ENCODE measurements at regions not wholly inside any gene's neighbourhood (a gene's known extent, or its start where the extent isn't known, plus 50 kb on each side); places are given as distances from the start of the nearest gene placed in this dataset.

DNA sequence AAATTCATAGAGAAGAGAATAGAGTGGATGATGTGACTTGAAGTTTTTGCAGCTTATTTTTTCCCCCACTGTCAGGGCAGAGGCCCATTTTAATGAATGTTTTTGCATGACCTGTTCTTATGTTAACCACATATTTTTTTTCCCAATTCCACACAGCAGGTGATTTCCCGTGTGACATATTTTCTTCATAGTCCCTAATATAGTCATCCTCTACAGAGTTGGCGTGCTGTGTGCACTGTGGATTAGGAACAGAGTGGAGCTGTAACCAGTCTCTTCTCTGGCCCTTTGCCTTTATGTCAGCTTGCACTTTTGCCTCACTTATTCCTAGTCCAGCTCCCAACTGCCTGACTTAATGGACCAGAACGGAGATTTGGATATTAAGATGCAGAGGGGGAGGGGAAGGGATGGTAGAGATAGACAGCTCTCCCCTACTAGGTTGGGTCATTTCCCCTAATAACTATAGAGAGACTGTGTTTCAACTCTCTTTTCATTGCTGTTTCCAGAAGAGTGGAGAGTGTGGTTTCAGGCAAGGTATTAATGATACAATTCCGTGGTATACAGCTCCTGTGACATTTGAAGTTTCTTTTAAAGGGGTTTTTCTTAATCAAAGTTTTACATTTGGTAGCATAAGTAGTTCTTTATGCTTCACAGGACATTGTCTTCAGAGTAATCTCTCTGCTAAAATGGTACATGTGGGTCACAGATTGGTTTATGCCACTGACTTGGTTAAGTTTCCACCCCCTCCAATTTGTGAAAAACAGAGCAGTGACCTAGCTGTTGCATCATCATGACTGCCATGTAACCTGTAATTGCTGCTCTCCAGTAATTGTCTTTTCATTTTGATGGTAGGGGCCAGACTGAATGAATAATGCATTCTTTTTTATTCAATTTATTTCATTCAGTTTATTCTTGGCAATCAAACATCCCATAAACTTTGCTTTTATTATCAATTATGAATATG is 161.3 kb downstream of the HAUS1 start:
- Histone ChIP-seq H3K27me3 (replicated peaks; ENCODE audit: insufficient read depth, low read depth, low read length, poor library complexity) (no peaks in the 10 kb centered on the region), H3K36me3 (ENCODE audit: insufficient read depth, low read length, poor library complexity, severe bottlenecking) (peaks cover 4% of the 10 kb centered on the region), H3K4me1 (ENCODE audit: insufficient read depth, low read length, poor library complexity, severe bottlenecking) (peaks cover 37% of the 10 kb centered on the region), H3K9me3 (ENCODE audit: low read depth, low read length, poor library complexity, severe bottlenecking) (no peaks in the 10 kb centered on the region), H3K4me3 (ENCODE audit: low read depth, low read length, poor library complexity, severe bottlenecking) (no peak overlapping the region), H3K27ac (ENCODE audit: low read depth, low read length, poor library complexity, severe bottlenecking) (peak overlapping the region; percentile 90)
- peak; percentile 87 for DNase-seq (ENCODE audit: low spot score)
- intact Hi-C loops (cut with micrococcal nuclease; ENCODE audit: unreplicated experiment) = loop anchor here (5.0 kb wide), 1 partner anchor 93 kb away; a partner anchor contains a TSS
- TF ChIP-seq CTCF (conservative IDR thresholded peaks at IDR 0.05; ENCODE audit: low read depth, low read length) (no peak), EZH2 (IDR thresholded peaks at IDR 0.05; ENCODE audit: borderline replicate concordance, low read depth, low read length, poor library complexity, severe bottlenecking) (no peak)
- POLR2A ChIA-PET (ENCODE audit: low non-redundant PET) = interaction anchor here (0.5 to 0.7 kb wide), 4 partner anchors 9 to 92 kb away, joined by 3 to 4 read pairs (median 3); no protein-coding TSS in a partner anchor
- BruUV-seq (replicated peaks) = TSS peak; percentile 16
- CTCF ChIA-PET = interaction anchor here (1.2 kb wide), 1 partner anchor 393 kb away, joined by 3 read pairs; no protein-coding TSS in a partner anchor

- DNase-seq (ENCODE audit: low spot score) = no peak
- no peaks in the 10 kb centered on the region for H3K27me3 ChIP-seq (replicated peaks; ENCODE audit: insufficient read depth, low read depth, low read length, poor library complexity)
- peaks cover 37% of the 10 kb centered on the region for H3K4me1 ChIP-seq (ENCODE audit: insufficient read depth, low read length, poor library complexity, severe bottlenecking)
- no peaks in the 10 kb centered on the region for H3K9me3 ChIP-seq (ENCODE audit: low read depth, low read length, poor library complexity, severe bottlenecking)
- peak overlapping the region; percentile 90 for H3K27ac ChIP-seq (ENCODE audit: low read depth, low read length, poor library complexity, severe bottlenecking)
- TF ChIP-seq CTCF (conservative IDR thresholded peaks at IDR 0.05; ENCODE audit: low read depth, low read length) (no peak), EZH2 (IDR thresholded peaks at IDR 0.05; ENCODE audit: borderline replicate concordance, low read depth, low read length, poor library complexity, severe bottlenecking) (no peak)
- CTCF ChIA-PET = no interaction called here
- H3K4me3 ChIP-seq (ENCODE audit: low read depth, low read length, poor library complexity, severe bottlenecking) = no peak overlapping the region
- H3K36me3 ChIP-seq (ENCODE audit: insufficient read depth, low read length, poor library complexity, severe bottlenecking) = peaks cover 4% of the 10 kb centered on the region
- intact Hi-C loops (cut with micrococcal nuclease; ENCODE audit: unreplicated experiment) = loop anchor here (5.0 kb wide), 1 partner anchor 94 kb away; a partner anchor contains a TSS
- no TSS peak for BruUV-seq (replicated peaks)
- POLR2A ChIA-PET (ENCODE audit: low non-redundant PET) = no interaction called here
These were observed 162.3 kb downstream of the HAUS1 start for GRCh38 chr18:46266473-46266872.

DNA sequence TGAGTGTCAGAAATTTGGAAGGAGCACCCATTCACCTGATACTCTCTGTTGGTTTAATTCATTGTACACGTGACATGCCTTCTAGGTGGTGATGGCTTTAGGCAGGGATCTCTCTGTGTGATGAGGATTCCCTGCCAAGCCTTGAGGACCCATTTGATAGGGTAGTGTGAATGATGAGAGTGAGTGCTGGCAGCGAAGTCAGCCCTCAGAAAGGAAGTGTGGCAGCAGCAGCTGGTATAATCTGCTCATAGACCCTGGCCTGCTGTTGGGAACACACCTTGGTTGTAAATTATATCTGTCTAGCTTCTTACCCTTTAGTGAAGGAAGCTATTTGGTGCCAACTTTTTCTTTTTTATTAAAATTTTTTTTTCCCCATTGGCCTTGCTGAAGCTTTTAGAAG is 164.5 kb downstream of the HAUS1 start:
- intact Hi-C loops (cut with micrococcal nuclease; ENCODE audit: unreplicated experiment) = loop anchor here (5.0 kb wide), 1 partner anchor 96 kb away; a partner anchor contains a TSS
- POLR2A ChIA-PET (ENCODE audit: low non-redundant PET) = no interaction called here
- no TSS peak for BruUV-seq (replicated peaks)

More for the DNA sequence above, 164.5 kb downstream of the HAUS1 start:
- H3K27ac ChIP-seq (ENCODE audit: low read depth, low read length, poor library complexity, severe bottlenecking) = no peak overlapping the region
- no peaks in the 10 kb centered on the region for H3K9me3 ChIP-seq (ENCODE audit: low read depth, low read length, poor library complexity, severe bottlenecking)
- peaks cover 4% of the 10 kb centered on the region for H3K36me3 ChIP-seq (ENCODE audit: insufficient read depth, low read length, poor library complexity, severe bottlenecking)
- no peak for TF ChIP-seq EZH2 (IDR thresholded peaks at IDR 0.05; ENCODE audit: borderline replicate concordance, low read depth, low read length, poor library complexity, severe bottlenecking)
- no peak for TF ChIP-seq CTCF (conservative IDR thresholded peaks at IDR 0.05; ENCODE audit: low read depth, low read length)
- CTCF ChIA-PET = no interaction called here
- H3K27me3 ChIP-seq (replicated peaks; ENCODE audit: insufficient read depth, low read depth, low read length, poor library complexity) = no peaks in the 10 kb centered on the region
- H3K4me1 ChIP-seq (ENCODE audit: insufficient read depth, low read length, poor library complexity, severe bottlenecking) = peaks cover 29% of the 10 kb centered on the region
- no peak overlapping the region for H3K4me3 ChIP-seq (ENCODE audit: low read depth, low read length, poor library complexity, severe bottlenecking)
- DNase-seq (ENCODE audit: low spot score) = no peak

Data from A673 (cell line).